Right cardiac atrium (tissue), 5 donors: ENCODE measurements at regions not wholly inside any gene's neighbourhood (a gene's known extent, or its start where the extent isn't known, plus 50 kb on each side); places are given as distances from the start of the nearest gene placed in this dataset.

Experiments used
- ATAC-seq, 2 donors: fragments of 200-7000 bp; cut with Tn5 transposase; one replicate each; pipeline versions ENCODE4 v1.8.0 to v1.9.1; 2020; ENCODE audit warnings: moderate library complexity in 2 of 2, mild to moderate bottlenecking in 1 of 2
- DNase-seq, 3 donors: peaks; one replicate each; pipeline ENCODE4 v3.0.0-alpha.2; 2020
- H3K27ac ChIP-seq: one replicate; pipeline ENCODE4 v1.5.1; 2013; ENCODE audit warnings: mild to moderate bottlenecking, low read length, control low read depth, moderate library complexity
- H3K27me3 ChIP-seq: one replicate; pipeline ENCODE4 v1.6.1; 2013; ENCODE audit not compliant: control insufficient read depth, insufficient read depth
- H3K4me1 ChIP-seq: one replicate; pipeline ENCODE4 v1.6.1; 2013; ENCODE audit warnings: low read length; ENCODE audit not compliant: control insufficient read depth, insufficient read depth
- H3K4me3 ChIP-seq: one replicate; pipeline ENCODE4 v1.5.1; 2013; ENCODE audit warnings: low read length, control low read depth
- H3K9me3 ChIP-seq: one replicate; pipeline ENCODE4 v1.6.1; 2013; ENCODE audit warnings: low read length; ENCODE audit not compliant: control insufficient read depth
- WGBS: extraction: QIAGEN DNeasy Blood & Tissue Kit; methylation state at CpG from one replicate; pipeline ENCODE4 v1.1.7; 2013; 5-methylcytosine and 5-hydroxymethylcytosine counted together
- intact Hi-C, 4 donors: fragments of 100-400 bp; cut with DNase I; formaldehyde crosslinking; loops; one replicate each; pipeline versions ENCODE4 v1.11.0 to v1.14.0; 2022 to 2023
- donor health status: healthy with polysubstance abuse.
- donor health status: DM: no; HTN: yes; CAD: no.
- donor health status: DM: no; HTN: no; CAD: no.
- donor health status: DM: no; HTN: yes; CAD: no; lungs with severe emphysema.
- donor health status: DM: yes; HTN: yes; CAD: no.

GRCh38 chr2:18401471-18401870, 159.0 kb downstream of the RDH14 start:
- H3K9me3 ChIP-seq: no peaks in the 10 kb centered on the region
- intact Hi-C loops: no loop called here
- ATAC-seq: no peak
- H3K27me3 ChIP-seq: no peaks in the 10 kb centered on the region
- no peaks in the 10 kb centered on the region for H3K4me1 ChIP-seq
- WGBS: 52% methylated on average over 4 of the region's 4 CpGs
- H3K27ac ChIP-seq: no peak overlapping the region
- no peak for DNase-seq
- H3K4me3 ChIP-seq: no peak overlapping the region

DNA sequence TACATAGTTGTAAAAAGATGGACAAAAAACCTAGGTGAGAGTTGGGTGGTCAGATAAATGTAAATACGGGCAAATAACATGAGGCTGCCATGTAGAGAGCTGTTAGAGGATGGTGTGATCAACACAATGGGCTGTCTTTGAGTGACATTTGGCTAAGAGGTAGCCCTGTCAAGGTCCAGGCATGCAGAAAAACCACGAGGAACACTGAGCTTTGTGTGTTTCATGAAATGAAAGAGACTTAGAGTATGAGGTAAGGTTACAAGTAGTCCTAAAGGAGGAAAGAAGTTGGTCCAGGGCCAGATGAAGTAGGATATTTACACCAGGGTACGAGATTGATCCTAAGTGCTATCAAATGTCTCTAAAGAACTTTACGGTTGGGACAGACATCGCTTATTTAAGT, 160.9 kb downstream of the RDH14 start:
- Histone ChIP-seq H3K27ac (no peak overlapping the region), H3K27me3 (no peaks in the 10 kb centered on the region), H3K4me1 (no peaks in the 10 kb centered on the region), H3K4me3 (no peak overlapping the region), H3K9me3 (no peaks in the 10 kb centered on the region)
- intact Hi-C loops: loop anchor here in 2 of 4 donors (10.0 kb wide), 1 partner anchor 1465 kb away; no protein-coding TSS in a partner anchor
- 90% methylated on average over 5 of the region's 5 CpGs for WGBS
- no peak for ATAC-seq
- no peak for DNase-seq

- intact Hi-C loops: loop anchor here in 2 of 4 donors (10.0 kb wide), 1 partner anchor 1466 kb away; no protein-coding TSS in a partner anchor
- DNase-seq (no peak), ATAC-seq (no peak)
- Histone ChIP-seq H3K9me3 (no peaks in the 10 kb centered on the region), H3K4me1 (no peaks in the 10 kb centered on the region), H3K27me3 (no peaks in the 10 kb centered on the region), H3K27ac (no peak overlapping the region), H3K4me3 (no peak overlapping the region)
- 94% methylated on average over 1 of the region's 1 CpG for WGBS
Measured at GRCh38 chr2:18398833-18399232, 161.6 kb downstream of the RDH14 start.

GRCh38 chr2:18396329-18397010, 164.0 kb downstream of the RDH14 start:
- no peaks in the 10 kb centered on the region for H3K4me1 ChIP-seq
- 66% methylated on average over 9 of the region's 9 CpGs for WGBS
- H3K4me3 ChIP-seq: no peak overlapping the region
- no peaks in the 10 kb centered on the region for H3K27me3 ChIP-seq
- ATAC-seq (no peak), DNase-seq (no peak)
- intact Hi-C loops: loop anchor here in 2 of 4 donors (10.0 kb wide), 1 partner anchor 1468 kb away; no protein-coding TSS in a partner anchor
- no peak overlapping the region for H3K27ac ChIP-seq
- H3K9me3 ChIP-seq: no peaks in the 10 kb centered on the region

- H3K4me1 ChIP-seq: no peaks in the 10 kb centered on the region
- H3K27ac ChIP-seq: no peak overlapping the region
- H3K4me3 ChIP-seq: no peak overlapping the region
- DNase-seq (no peak), ATAC-seq (no peak)
- 76% methylated on average over 5 of the region's 5 CpGs for WGBS
- intact Hi-C loops: loop anchor here in 2 of 4 donors (10.0 kb wide), 1 partner anchor 1469 kb away; no protein-coding TSS in a partner anchor
- no peaks in the 10 kb centered on the region for H3K9me3 ChIP-seq
- H3K27me3 ChIP-seq: no peaks in the 10 kb centered on the region
Measured at GRCh38 chr2:18395555-18395954, 164.9 kb downstream of the RDH14 start.

DNA sequence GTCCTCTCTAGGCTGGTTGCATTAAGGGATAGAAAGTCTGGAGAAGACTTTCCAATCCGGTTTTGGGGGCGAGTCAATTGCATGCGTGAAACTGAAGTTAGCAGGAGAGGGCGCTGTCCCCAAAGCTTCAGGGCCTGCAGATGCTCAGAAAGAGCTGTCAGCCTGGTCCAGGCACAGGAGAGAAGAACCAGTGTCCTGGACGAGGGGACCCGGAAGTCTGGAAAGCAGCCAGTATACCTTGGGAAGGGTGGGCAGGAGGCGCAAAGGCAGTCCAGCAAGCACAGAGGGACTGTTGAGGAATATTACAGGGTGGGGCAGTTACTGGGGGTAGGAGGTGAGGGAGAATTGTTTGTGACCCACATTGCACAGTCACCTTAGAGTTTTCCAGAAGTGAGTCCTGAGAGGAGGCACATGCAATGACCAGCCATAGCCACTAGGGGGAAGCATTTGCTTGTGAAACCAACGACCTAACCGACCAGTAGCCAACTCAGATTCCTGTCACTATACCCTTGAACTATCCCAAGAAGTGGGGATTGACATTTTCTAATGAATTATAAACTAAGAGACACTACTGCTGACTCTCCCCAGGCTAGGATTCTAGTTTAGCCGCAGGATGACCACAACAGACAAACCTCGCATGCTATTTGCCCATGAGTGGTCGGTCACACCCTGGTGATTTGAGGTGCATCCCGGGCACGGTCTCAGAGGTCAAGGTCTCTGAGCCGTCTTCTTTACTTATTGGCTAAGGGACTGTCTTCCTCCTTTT, 172.8 kb downstream of the RDH14 start:
- peak; percentile 91 to 92 for ATAC-seq
- H3K4me3 ChIP-seq: no peak overlapping the region
- no peaks in the 10 kb centered on the region for H3K27me3 ChIP-seq
- DNase-seq: peak; percentile 73 to 88 (median 80)
- no peaks in the 10 kb centered on the region for H3K4me1 ChIP-seq
- intact Hi-C loops: no loop called here
- WGBS: 46% methylated on average over 15 of the region's 15 CpGs
- no peaks in the 10 kb centered on the region for H3K9me3 ChIP-seq
- peak overlapping the region; percentile 38 for H3K27ac ChIP-seq

DNA sequence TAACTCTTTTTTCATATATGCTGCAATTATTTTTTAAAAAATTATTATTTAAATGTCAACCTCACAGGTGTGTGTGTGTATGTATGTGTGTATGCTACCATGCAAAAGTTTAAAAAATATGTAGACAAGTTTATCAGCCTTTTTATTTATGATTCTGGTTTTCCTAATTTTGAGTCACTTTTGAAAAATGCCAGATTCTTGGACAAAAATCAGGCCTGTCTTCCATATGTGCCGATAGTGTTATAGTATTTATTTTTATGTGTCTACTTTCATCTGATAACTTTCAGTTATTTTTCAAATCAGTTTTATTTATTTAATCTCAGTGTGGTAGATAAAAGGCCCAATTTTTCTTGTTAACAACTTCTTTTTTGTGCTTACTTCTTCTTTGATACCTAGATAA, 176.2 kb downstream of the RDH14 start:
- 80% methylated on average over 1 of the region's 1 CpG for WGBS
- Histone ChIP-seq H3K27me3 (no peaks in the 10 kb centered on the region), H3K4me1 (no peaks in the 10 kb centered on the region), H3K27ac (no peak overlapping the region), H3K9me3 (no peaks in the 10 kb centered on the region), H3K4me3 (no peak overlapping the region)
- ATAC-seq (no peak), DNase-seq (no peak)
- intact Hi-C loops: no loop called here

DNA sequence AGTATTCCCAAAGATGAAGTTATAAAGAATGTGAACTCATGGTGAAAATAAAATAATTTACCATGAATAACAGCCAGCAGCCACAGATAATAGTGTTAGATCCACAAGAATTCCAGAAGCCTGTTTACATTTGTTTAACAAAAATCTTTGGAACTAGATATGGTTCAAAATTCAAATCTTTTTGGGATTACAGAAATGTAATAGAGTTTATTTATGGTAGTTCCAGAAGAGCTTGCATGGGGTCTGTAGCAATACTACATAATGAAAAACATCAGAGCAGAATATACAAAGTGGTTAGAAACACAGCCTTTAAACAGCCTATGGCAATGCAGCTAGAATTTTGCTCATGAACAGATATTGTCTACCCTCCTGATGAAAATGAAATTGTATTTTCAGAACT, 179.1 kb downstream of the RDH14 start:
- no peaks in the 10 kb centered on the region for H3K9me3 ChIP-seq
- H3K27ac ChIP-seq: no peak overlapping the region
- intact Hi-C loops: no loop called here
- DNase-seq (no peak), ATAC-seq (no peak)
- H3K4me3 ChIP-seq: no peak overlapping the region
- no peaks in the 10 kb centered on the region for H3K27me3 ChIP-seq
- H3K4me1 ChIP-seq: no peaks in the 10 kb centered on the region

GRCh38 chr2:18380321-18380720, 180.1 kb downstream of the RDH14 start:
- DNase-seq (no peak), ATAC-seq (no peak)
- H3K4me3 ChIP-seq: no peak overlapping the region
- no peaks in the 10 kb centered on the region for H3K9me3 ChIP-seq
- H3K27me3 ChIP-seq: no peaks in the 10 kb centered on the region
- WGBS: 61% methylated on average over 3 of the region's 3 CpGs
- H3K27ac ChIP-seq: no peak overlapping the region
- H3K4me1 ChIP-seq: no peaks in the 10 kb centered on the region
- intact Hi-C loops: no loop called here

- DNase-seq (no peak), ATAC-seq (no peak)
- H3K9me3 ChIP-seq: no peaks in the 10 kb centered on the region
Measured at GRCh38 chr2:18379870-18380269, 180.6 kb downstream of the RDH14 start.

GRCh38 chr2:18378020-18378653, 182.3 kb downstream of the RDH14 start:
- ATAC-seq (peak; percentile 43 to 61), DNase-seq (no peak)
- no peak overlapping the region for H3K27ac ChIP-seq
- intact Hi-C loops: loop anchor here (5.0 kb wide), 1 partner anchor 526 kb away; no protein-coding TSS in a partner anchor
- H3K4me1 ChIP-seq: no peaks in the 10 kb centered on the region
- WGBS: 46% methylated on average over 4 of the region's 4 CpGs
- H3K9me3 ChIP-seq: no peaks in the 10 kb centered on the region
- H3K4me3 ChIP-seq: no peak overlapping the region
- no peaks in the 10 kb centered on the region for H3K27me3 ChIP-seq

More at GRCh38 chr2:18379870-18380269, 180.6 kb downstream of the RDH14 start:
- no peak overlapping the region for H3K27ac ChIP-seq
- H3K4me3 ChIP-seq: no peak overlapping the region
- no peaks in the 10 kb centered on the region for H3K27me3 ChIP-seq
- 76% methylated on average over 7 of the region's 7 CpGs for WGBS
- intact Hi-C loops: loop anchor here (5.0 kb wide), 1 partner anchor 528 kb away; no protein-coding TSS in a partner anchor
- H3K4me1 ChIP-seq: no peaks in the 10 kb centered on the region
